Activated CD4-positive, alpha-beta T cell treated with anti-CD3 and anti-CD28 coated beads, Interleukin-2, Interleukin-6, amounts not matched to agents 100 ng/mL and 50 ng/mL, durations not matched to agents 16 hours and 8 hours (primary cell): ENCODE measurements at regions not wholly inside any gene's neighbourhood (a gene's known extent, or its start where the extent isn't known, plus 50 kb on each side); places are given as distances from the start of the nearest gene placed in this dataset.

Experiments used
- DNase-seq: peaks from one replicate; pipeline ENCODE4 v3.0.0-alpha.2; 2020

- DNase-seq = no peak
Observed at GRCh38 chr18:38898167-38898566, 1332.6 kb upstream of the CELF4 start.

DNA sequence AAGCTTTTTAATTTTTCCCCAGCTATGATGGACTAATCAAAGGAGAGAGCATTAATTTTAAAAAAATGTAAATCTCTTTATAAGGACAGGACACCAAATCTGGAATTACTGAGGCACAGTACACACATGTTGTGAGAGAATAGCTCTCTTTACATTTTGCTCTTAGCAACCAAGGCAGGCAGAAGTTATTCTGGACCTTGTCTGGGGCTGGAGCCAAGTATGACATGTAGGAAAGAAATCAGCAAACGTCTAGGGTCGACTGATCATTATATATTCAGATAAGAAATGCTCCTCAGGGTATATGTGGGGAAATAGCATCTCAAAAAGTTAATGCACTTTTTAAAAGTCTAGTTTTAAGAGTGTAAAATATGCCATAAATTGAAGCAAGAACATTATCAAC, 1330.0 kb upstream of the CELF4 start:
- DNase-seq = no peak

GRCh38 chr18:38887671-38888020, 1322.0 kb upstream of the CELF4 start:
- no peak for DNase-seq

- no peak for DNase-seq
Observed at GRCh38 chr18:38886861-38887670, 1321.5 kb upstream of the CELF4 start.

- no peak for DNase-seq
Observed at GRCh38 chr18:38886235-38886634, 1320.6 kb upstream of the CELF4 start.

GRCh38 chr18:38884050-38884449, 1318.5 kb upstream of the CELF4 start:
- no peak for DNase-seq

DNA sequence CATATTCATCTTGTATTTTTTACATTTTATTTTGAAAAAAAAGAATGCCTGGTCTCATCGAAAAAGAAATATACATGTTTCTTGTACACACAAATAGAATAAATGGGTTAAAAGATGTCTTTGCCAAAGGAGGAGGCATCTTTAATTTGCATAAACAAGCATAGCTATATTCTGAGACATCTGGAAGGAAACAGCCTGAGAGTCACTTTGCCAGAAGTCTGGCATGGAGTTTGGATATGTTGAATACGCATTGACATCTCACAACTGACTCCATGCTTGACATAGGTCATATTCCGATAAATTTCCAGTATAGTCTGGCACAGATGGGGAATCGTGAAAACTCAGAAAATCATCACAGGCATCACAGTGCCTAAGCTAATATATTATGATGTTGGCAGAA, 1317.5 kb upstream of the CELF4 start:
- no peak for DNase-seq

- DNase-seq = no peak
Observed at GRCh38 chr18:38879871-38880270, 1314.3 kb upstream of the CELF4 start.

GRCh38 chr18:38872342-38872741, 1306.7 kb upstream of the CELF4 start:
- DNase-seq = no peak

DNA sequence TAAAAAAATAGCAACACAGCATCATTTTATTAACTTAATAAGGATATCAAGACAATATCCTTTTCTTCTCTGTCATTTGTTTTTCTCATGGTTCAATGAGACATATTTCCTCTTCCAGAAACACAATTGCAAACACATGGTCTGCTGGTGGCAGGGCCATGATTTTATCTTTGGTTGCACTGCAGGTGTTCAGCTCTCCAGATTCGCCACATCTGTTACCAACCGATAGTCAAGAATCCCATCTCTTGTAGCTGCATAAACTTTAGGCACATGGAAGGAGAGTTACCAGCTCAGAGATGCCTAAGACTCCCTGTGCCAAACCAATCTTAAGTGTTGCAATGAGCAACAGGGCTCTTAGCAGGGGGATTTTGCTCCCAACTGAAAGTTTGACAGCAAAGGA, 1303.2 kb upstream of the CELF4 start:
- no peak for DNase-seq

GRCh38 chr18:38867680-38868079, 1302.1 kb upstream of the CELF4 start:
- no peak for DNase-seq

DNA sequence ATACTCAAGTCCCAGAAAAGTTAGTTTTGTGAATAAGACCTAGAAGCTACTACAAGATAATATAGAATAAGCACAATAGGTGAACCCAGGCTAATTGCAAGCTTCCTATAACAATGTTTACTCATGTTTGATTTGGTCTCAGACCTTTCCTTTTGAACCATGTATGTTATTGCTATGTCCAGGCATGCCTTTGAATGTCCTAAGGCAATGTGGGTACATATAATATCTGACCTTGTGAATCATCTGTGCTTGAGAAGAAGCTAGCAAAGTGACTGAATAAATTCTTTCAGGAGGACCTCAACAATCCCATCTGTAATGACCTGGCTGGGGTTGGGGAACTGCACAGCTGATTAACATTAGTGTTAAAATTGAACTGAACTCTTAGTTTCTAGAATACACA, 1285.9 kb upstream of the CELF4 start:
- DNase-seq = no peak

GRCh38 chr18:38847326-38847725, 1281.7 kb upstream of the CELF4 start:
- no peak for DNase-seq

GRCh38 chr18:38843291-38843690, 1277.7 kb upstream of the CELF4 start:
- DNase-seq = no peak

GRCh38 chr18:38826247-38826646, 1260.6 kb upstream of the CELF4 start:
- no peak for DNase-seq

DNA sequence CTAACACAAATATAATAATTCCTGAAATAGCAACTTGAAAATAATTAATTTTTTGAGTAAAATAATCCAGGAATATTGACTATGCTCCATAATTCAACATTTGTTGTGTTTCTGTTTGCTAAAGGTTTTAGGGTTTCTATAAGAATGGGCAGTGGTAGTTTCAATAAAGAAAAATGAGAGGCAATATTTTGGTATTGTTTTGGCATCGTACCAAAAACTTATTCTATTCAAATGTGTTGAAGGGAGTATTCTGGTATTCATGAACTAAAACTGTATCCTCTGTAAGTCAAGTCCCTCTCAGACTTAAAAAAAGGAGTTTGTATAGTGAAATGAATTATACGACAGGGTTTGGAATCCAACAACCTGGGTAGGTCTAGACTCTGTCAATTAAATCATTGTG, 1245.6 kb upstream of the CELF4 start:
- no peak for DNase-seq

- no peak for DNase-seq
Observed at GRCh38 chr18:38810789-38811188, 1245.2 kb upstream of the CELF4 start.

DNA sequence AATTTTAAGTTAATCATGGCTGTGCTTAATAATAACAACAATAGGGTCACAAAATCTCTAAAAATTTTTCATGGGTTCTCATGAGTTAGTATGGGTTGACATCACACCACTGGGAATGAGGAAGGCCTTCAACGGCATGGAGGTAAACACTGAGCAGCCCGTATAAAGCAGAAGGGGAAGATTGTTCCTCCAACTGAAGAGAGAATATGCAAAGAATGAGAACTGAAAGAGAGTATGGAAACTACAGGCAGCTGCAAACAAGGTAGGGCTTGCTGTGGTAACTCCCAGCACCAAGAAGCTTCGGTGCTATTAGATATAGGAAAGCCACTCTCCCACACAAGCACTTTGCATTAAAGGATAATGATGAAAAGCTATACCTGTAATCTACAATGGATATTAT, 1242.3 kb upstream of the CELF4 start:
- no peak for DNase-seq

DNA sequence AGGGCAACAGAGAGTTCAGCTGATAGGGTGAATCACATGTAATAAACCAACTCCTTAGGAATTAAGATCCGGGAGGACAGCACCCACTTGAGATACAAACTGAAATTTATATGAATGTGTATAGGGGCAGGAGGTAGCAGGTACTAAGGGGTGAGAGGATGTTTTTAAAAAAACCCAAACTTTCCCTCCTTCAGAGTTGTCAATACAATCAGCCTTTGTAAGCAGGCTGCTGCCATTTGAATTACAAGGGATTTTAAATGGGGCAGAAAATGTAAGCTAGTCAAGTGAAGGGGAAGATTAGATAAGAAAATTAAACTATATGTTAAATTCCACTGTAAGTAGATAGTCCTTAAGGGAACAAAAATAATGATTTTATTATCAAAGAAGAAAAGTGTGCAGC, 1239.7 kb upstream of the CELF4 start:
- DNase-seq = no peak

GRCh38 chr18:38801640-38802039, 1236.0 kb upstream of the CELF4 start:
- no peak for DNase-seq

GRCh38 chr18:38796762-38797161, 1231.2 kb upstream of the CELF4 start:
- DNase-seq = no peak

DNA sequence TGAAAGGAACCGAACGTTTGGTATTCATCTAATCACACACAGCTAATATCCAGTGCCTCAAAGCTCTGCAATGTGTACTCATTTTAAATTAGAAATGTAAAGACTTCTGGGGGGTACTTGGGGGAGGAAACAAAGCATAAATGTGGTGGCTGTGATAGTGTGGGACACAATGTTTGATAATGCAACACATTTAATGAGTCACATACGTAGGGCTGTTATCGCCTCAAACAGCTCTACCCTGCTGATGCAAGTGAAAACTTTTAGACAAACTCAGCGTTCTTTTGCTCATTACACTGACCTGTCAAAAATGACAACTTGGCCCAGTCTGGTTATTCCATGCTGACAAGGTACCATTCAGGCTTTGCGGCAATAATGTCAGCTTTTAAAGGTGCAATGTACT, 1227.1 kb upstream of the CELF4 start:
- no peak for DNase-seq

DNA sequence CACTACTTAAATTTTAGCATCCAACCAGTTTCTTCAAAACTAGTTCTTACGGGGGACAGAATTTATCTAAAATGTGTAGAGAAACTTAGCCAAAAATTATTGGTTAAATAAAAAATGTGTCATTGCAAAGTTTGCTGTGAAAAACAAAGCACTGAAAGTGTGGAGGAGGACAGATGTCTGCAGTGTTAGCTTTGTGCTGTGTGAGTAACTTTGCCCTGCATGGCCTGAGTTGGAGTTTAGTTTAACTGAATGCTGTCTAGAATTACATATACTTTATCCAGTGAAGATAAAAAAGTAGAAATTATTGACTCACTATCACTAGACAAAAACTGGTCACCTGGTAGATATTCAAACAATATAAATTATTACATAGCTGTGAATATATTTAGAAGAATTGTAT, 1225.2 kb upstream of the CELF4 start:
- no peak for DNase-seq

- no peak for DNase-seq
Observed at GRCh38 chr18:38790303-38790702, 1224.7 kb upstream of the CELF4 start.

DNA sequence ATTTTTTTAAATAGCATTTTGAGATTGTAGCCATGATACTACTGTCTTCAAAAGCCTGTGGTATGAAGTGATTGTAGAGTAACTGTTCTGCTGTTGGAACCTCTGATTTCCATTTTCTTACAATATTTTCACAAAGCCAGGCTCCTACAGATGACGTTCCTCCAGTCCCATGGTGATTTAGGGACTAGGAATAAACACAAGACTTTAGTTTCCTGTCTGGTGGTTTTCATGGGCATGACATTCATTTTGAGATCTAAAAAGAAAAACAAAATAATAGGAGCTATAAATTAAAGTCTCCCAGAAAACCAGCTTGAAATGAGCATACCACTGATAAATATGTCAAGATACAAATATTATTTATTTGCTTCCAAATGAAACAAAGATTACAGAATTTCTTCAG, 1223.5 kb upstream of the CELF4 start:
- no peak for DNase-seq

DNA sequence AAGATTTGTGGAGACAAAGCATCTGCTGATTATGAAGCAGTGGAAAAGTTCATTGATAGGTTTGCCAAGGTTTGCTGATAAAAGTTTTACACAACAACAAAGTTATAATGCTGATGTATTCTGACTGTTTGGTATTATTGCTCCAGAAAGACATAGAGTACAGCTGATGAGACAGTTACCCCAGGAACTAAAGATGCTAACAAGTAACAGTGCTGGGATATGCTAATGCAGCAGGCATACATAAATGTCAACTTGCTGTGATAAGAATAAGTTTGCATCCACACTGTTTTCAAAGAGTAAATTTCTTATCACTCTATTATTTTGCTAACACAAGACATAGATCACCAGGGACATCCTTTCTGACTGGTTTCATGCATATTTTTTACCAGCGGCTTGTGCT, 1221.3 kb upstream of the CELF4 start:
- DNase-seq = no peak
